ENCODE measurements at regions not wholly inside any gene's neighbourhood (a gene's known extent, or its start where the extent isn't known, plus 50 kb on each side); places are given as distances from the start of the nearest gene placed in this dataset.

GRCh38 chr4:162509333-162509732 lies 345.5 kb upstream of the FSTL5 start:
- CTCF ChIA-PET (ENCODE audit: partially characterized antibody) = no interaction called here
- H3K4me3 Mint-ChIP-seq = no peak overlapping the region
- intact Hi-C loops (cut with micrococcal nuclease) = no loop called here

GRCh38 chr4:162506253-162506652 lies 342.5 kb upstream of the FSTL5 start:
- ChIA-PET CTCF (ENCODE audit: partially characterized antibody) (no interaction called here), POLR2A (ENCODE audit: partially characterized antibody) (no interaction called here)
- Histone ChIP-seq H3K4me1 (ENCODE audit: insufficient read depth, low read length) (no peaks in the 10 kb centered on the region), H3K9me3 (ENCODE audit: control insufficient read depth in 1 of 2, low read length in 2 of 2) (no peaks in the 10 kb centered on the region), H3K27me3 (ENCODE audit: insufficient read depth, low read length) (no peaks in the 10 kb centered on the region), H3K4me3 (ENCODE audit: low read length in 2 of 2) (no peak overlapping the region), H3K27ac (ENCODE audit: low read depth, low read length) (no peak overlapping the region), H3K36me3 (ENCODE audit: insufficient read depth, low read length) (no peaks in the 10 kb centered on the region)
- Mint-ChIP-seq H3K27me3 (no peaks in the 10 kb centered on the region), H3K36me3 (no peaks in the 10 kb centered on the region), H3K9me3 (no peaks in the 10 kb centered on the region), H3K4me1 (no peaks in the 10 kb centered on the region), H3K4me3 (no peak overlapping the region), H3K27ac (no peak overlapping the region)
- intact Hi-C loops (cut with micrococcal nuclease) = no loop called here
- DNase-seq = no peak

More at GRCh38 chr4:162509333-162509732, 345.5 kb upstream of the FSTL5 start:
- H3K27me3 ChIP-seq (ENCODE audit: insufficient read depth, low read length) = no peaks in the 10 kb centered on the region
- H3K27ac ChIP-seq (ENCODE audit: low read depth, low read length) = no peak overlapping the region
- no peaks in the 10 kb centered on the region for H3K9me3 Mint-ChIP-seq
- no peaks in the 10 kb centered on the region for H3K4me1 ChIP-seq (ENCODE audit: insufficient read depth, low read length)
- no peaks in the 10 kb centered on the region for H3K36me3 Mint-ChIP-seq
- H3K4me1 Mint-ChIP-seq = no peaks in the 10 kb centered on the region
- H3K4me3 ChIP-seq (ENCODE audit: low read length in 2 of 2) = no peak overlapping the region
- no peaks in the 10 kb centered on the region for H3K27me3 Mint-ChIP-seq
- no peaks in the 10 kb centered on the region for H3K36me3 ChIP-seq (ENCODE audit: insufficient read depth, low read length)
- no peaks in the 10 kb centered on the region for H3K9me3 ChIP-seq (ENCODE audit: control insufficient read depth in 1 of 2, low read length in 2 of 2)
- POLR2A ChIA-PET (ENCODE audit: partially characterized antibody) = no interaction called here
- no peak for DNase-seq
- H3K27ac Mint-ChIP-seq = no peak overlapping the region

GRCh38 chr4:162503868-162504267 lies 340.1 kb upstream of the FSTL5 start:
- Mint-ChIP-seq H3K27ac (no peak overlapping the region), H3K27me3 (no peaks in the 10 kb centered on the region), H3K36me3 (no peaks in the 10 kb centered on the region), H3K4me3 (no peak overlapping the region), H3K4me1 (no peaks in the 10 kb centered on the region), H3K9me3 (no peaks in the 10 kb centered on the region)
- ChIA-PET POLR2A (ENCODE audit: partially characterized antibody) (no interaction called here), CTCF (ENCODE audit: partially characterized antibody) (no interaction called here)
- Histone ChIP-seq H3K27ac (ENCODE audit: low read depth, low read length) (no peak overlapping the region), H3K9me3 (ENCODE audit: control insufficient read depth in 1 of 2, low read length in 2 of 2) (no peaks in the 10 kb centered on the region), H3K4me3 (ENCODE audit: low read length in 2 of 2) (no peak overlapping the region), H3K4me1 (ENCODE audit: insufficient read depth, low read length) (no peaks in the 10 kb centered on the region), H3K27me3 (ENCODE audit: insufficient read depth, low read length) (no peaks in the 10 kb centered on the region), H3K36me3 (ENCODE audit: insufficient read depth, low read length) (no peaks in the 10 kb centered on the region)
- DNase-seq = no peak
- intact Hi-C loops (cut with micrococcal nuclease) = no loop called here

GRCh38 chr4:162502109-162502508 lies 338.3 kb upstream of the FSTL5 start:
- Mint-ChIP-seq H3K9me3 (no peaks in the 10 kb centered on the region), H3K4me3 (no peak overlapping the region), H3K27me3 (no peaks in the 10 kb centered on the region), H3K4me1 (no peaks in the 10 kb centered on the region), H3K27ac (no peak overlapping the region), H3K36me3 (no peaks in the 10 kb centered on the region)
- ChIA-PET POLR2A (ENCODE audit: partially characterized antibody) (no interaction called here), CTCF (ENCODE audit: partially characterized antibody) (no interaction called here)
- Histone ChIP-seq H3K4me1 (ENCODE audit: insufficient read depth, low read length) (no peaks in the 10 kb centered on the region), H3K4me3 (ENCODE audit: low read length in 2 of 2) (no peak overlapping the region), H3K36me3 (ENCODE audit: insufficient read depth, low read length) (no peaks in the 10 kb centered on the region), H3K27me3 (ENCODE audit: insufficient read depth, low read length) (no peaks in the 10 kb centered on the region), H3K9me3 (ENCODE audit: control insufficient read depth in 1 of 2, low read length in 2 of 2) (no peaks in the 10 kb centered on the region), H3K27ac (ENCODE audit: low read depth, low read length) (no peak overlapping the region)
- DNase-seq = no peak
- intact Hi-C loops (cut with micrococcal nuclease) = no loop called here

- Mint-ChIP-seq H3K4me1 (no peaks in the 10 kb centered on the region), H3K27ac (no peak overlapping the region), H3K9me3 (no peaks in the 10 kb centered on the region), H3K4me3 (no peak overlapping the region), H3K27me3 (peaks cover 0 to 1% of the 10 kb centered on the region in 2 donors), H3K36me3 (no peaks in the 10 kb centered on the region)
- intact Hi-C loops (cut with micrococcal nuclease) = no loop called here
- Histone ChIP-seq H3K27ac (ENCODE audit: low read depth, low read length) (no peak overlapping the region), H3K27me3 (ENCODE audit: insufficient read depth, low read length) (no peaks in the 10 kb centered on the region), H3K4me1 (ENCODE audit: insufficient read depth, low read length) (no peaks in the 10 kb centered on the region), H3K9me3 (ENCODE audit: control insufficient read depth in 1 of 2, low read length in 2 of 2) (no peaks in the 10 kb centered on the region), H3K36me3 (ENCODE audit: insufficient read depth, low read length) (no peaks in the 10 kb centered on the region), H3K4me3 (ENCODE audit: low read length in 2 of 2) (no peak overlapping the region)
- CTCF ChIA-PET (ENCODE audit: partially characterized antibody) = no interaction called here
- POLR2A ChIA-PET (ENCODE audit: partially characterized antibody) = no interaction called here
- no peak for DNase-seq
Measured at GRCh38 chr4:162499478-162499877, 335.7 kb upstream of the FSTL5 start.

GRCh38 chr4:162498168-162498567 lies 334.4 kb upstream of the FSTL5 start:
- intact Hi-C loops (cut with micrococcal nuclease) = no loop called here
- Mint-ChIP-seq H3K4me1 (no peaks in the 10 kb centered on the region), H3K4me3 (no peak overlapping the region), H3K36me3 (no peaks in the 10 kb centered on the region), H3K27ac (peak overlapping the region in 2 of 7 donors; percentile 13 to 28), H3K9me3 (no peaks in the 10 kb centered on the region), H3K27me3 (peaks cover 0 to 1% of the 10 kb centered on the region in 2 donors)
- Histone ChIP-seq H3K4me1 (ENCODE audit: insufficient read depth, low read length) (no peaks in the 10 kb centered on the region), H3K4me3 (ENCODE audit: low read length in 2 of 2) (no peak overlapping the region), H3K9me3 (ENCODE audit: control insufficient read depth in 1 of 2, low read length in 2 of 2) (no peaks in the 10 kb centered on the region), H3K27ac (ENCODE audit: low read depth, low read length) (no peak overlapping the region), H3K36me3 (ENCODE audit: insufficient read depth, low read length) (no peaks in the 10 kb centered on the region), H3K27me3 (ENCODE audit: insufficient read depth, low read length) (no peaks in the 10 kb centered on the region)
- ChIA-PET CTCF (ENCODE audit: partially characterized antibody) (interaction anchor here (1.0 to 1.8 kb wide), 2 partner anchors 1051 to 1052 kb away, joined by 3 to 7 read pairs; no protein-coding TSS in a partner anchor), POLR2A (ENCODE audit: partially characterized antibody) (no interaction called here)
- no peak for DNase-seq

- POLR2A ChIA-PET (ENCODE audit: partially characterized antibody) = no interaction called here
Measured at GRCh38 chr4:162497564-162498167, 333.9 kb upstream of the FSTL5 start.

More at GRCh38 chr4:162497564-162498167, 333.9 kb upstream of the FSTL5 start:
- no peaks in the 10 kb centered on the region for H3K36me3 ChIP-seq (ENCODE audit: insufficient read depth, low read length)
- H3K4me3 ChIP-seq (ENCODE audit: low read length in 2 of 2) = no peak overlapping the region
- intact Hi-C loops (cut with micrococcal nuclease) = loop anchor here (1.0 to 2.0 kb wide), 3 partner anchors 835 to 1051 kb away; partner anchors contain the start of gene NPY1R
- H3K9me3 ChIP-seq (ENCODE audit: control insufficient read depth in 1 of 2, low read length in 2 of 2) = no peaks in the 10 kb centered on the region
- no peak overlapping the region for H3K27ac ChIP-seq (ENCODE audit: low read depth, low read length)
- H3K4me1 Mint-ChIP-seq = no peaks in the 10 kb centered on the region
- peak in 4 of 5 donors; percentile 28 to 40 (median 31) for DNase-seq
- no peaks in the 10 kb centered on the region for H3K9me3 Mint-ChIP-seq
- H3K27me3 ChIP-seq (ENCODE audit: insufficient read depth, low read length) = no peaks in the 10 kb centered on the region
- CTCF ChIA-PET (ENCODE audit: partially characterized antibody) = interaction anchor here (0.6 to 1.8 kb wide), 3 partner anchors 12 to 1053 kb away, joined by 3 to 7 read pairs (median 3); no protein-coding TSS in a partner anchor
- H3K27ac Mint-ChIP-seq = no peak overlapping the region
- H3K4me1 ChIP-seq (ENCODE audit: insufficient read depth, low read length) = no peaks in the 10 kb centered on the region
- H3K27me3 Mint-ChIP-seq = peaks cover 0 to 1% of the 10 kb centered on the region in 2 donors
- no peaks in the 10 kb centered on the region for H3K36me3 Mint-ChIP-seq
- H3K4me3 Mint-ChIP-seq = no peak overlapping the region
